Vagina (tissue), 1 donor: ENCODE measurements at regions not wholly inside any gene's neighbourhood (a gene's known extent, or its start where the extent isn't known, plus 50 kb on each side); places are given as distances from the start of the nearest gene placed in this dataset. TPM values are rescaled to one million over a fixed set of nuclear protein-coding genes. Genes with fewer than 3 reads are reported as not detected.

ENCODE experiments used
- small RNA-seq: library from RNA; depleted of rRNA; stranded (forward); fragments of <200 nt; gene quantifications from one replicate; pipeline ENCODE3, GENCODE V24; 2016

Small RNA genes lying in the stretch of these regions (small RNA-seq; reads per million reads assigned to genes)
- gene RNU6-555P = not detected
